Type B pancreatic cell (in vitro differentiated cells): ENCODE measurements at regions not wholly inside any gene's neighbourhood (a gene's known extent, or its start where the extent isn't known, plus 50 kb on each side); places are given as distances from the start of the nearest gene placed in this dataset.

Source experiments
- DNase-seq: peaks from one replicate; pipeline ENCODE4 v3.0.0; 2021; ENCODE audit warnings: mixed read lengths; ENCODE audit not compliant: unreplicated experiment; ENCODE audit errors: extremely low spot score
- H3K27ac Mint-ChIP-seq: 2 replicates; pipeline ENCODE4 v1.8.0; 2021; ENCODE audit warnings: mild to moderate bottlenecking, mixed read lengths
- H3K27me3 Mint-ChIP-seq: 2 replicates; pipeline ENCODE4 v1.8.0; 2021; ENCODE audit warnings: mixed read lengths
- H3K36me3 Mint-ChIP-seq: 2 replicates; pipeline ENCODE4 v1.8.0; 2021; ENCODE audit warnings: mixed read lengths
- H3K4me1 Mint-ChIP-seq: one replicate; pipeline ENCODE4 v1.8.0; 2021; ENCODE audit warnings: mixed read lengths; ENCODE audit not compliant: unreplicated experiment
- H3K4me3 Mint-ChIP-seq: 2 replicates; pipeline ENCODE4 v1.8.0; 2021; ENCODE audit warnings: mild to moderate bottlenecking, mixed read lengths
- H3K9me3 Mint-ChIP-seq: 2 replicates; pipeline ENCODE4 v1.8.0; 2021; ENCODE audit warnings: mixed read lengths
- TF ChIP-seq, protein P1 (sequence below): fragments of 200-600 bp; sonication (generic); conservative IDR thresholded peaks from 2 replicates; pipeline ENCODE4 v1.5.0; 2021; ENCODE audit warnings: antibody characterized with exemption, mild to moderate bottlenecking

DNA sequence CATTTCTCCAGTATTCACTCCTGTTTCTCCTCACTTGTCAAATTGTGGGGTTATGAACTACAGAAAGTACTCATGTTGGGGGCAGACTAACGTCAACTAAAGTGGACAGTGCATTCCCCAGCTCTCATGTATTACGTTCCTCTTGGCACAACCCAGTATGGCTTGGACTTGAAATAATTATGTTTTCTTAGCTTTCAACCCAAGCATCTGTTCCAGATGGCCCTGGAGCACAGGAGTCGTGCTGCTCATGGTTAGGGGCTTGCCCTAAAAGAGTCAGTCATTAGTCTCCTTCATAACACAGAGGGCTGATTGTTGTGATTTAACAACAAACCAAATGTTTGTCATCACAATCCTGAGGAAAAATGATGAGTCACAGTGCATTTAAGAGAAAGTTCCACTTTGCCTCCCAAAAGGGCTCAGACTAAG, 154.4 kb downstream of the RPAP3 start:
- no peak overlapping the region for H3K27ac Mint-ChIP-seq
- H3K9me3 Mint-ChIP-seq = peaks cover 22% of the 10 kb centered on the region
- no peak for DNase-seq
- TF ChIP-seq, protein P1, sequence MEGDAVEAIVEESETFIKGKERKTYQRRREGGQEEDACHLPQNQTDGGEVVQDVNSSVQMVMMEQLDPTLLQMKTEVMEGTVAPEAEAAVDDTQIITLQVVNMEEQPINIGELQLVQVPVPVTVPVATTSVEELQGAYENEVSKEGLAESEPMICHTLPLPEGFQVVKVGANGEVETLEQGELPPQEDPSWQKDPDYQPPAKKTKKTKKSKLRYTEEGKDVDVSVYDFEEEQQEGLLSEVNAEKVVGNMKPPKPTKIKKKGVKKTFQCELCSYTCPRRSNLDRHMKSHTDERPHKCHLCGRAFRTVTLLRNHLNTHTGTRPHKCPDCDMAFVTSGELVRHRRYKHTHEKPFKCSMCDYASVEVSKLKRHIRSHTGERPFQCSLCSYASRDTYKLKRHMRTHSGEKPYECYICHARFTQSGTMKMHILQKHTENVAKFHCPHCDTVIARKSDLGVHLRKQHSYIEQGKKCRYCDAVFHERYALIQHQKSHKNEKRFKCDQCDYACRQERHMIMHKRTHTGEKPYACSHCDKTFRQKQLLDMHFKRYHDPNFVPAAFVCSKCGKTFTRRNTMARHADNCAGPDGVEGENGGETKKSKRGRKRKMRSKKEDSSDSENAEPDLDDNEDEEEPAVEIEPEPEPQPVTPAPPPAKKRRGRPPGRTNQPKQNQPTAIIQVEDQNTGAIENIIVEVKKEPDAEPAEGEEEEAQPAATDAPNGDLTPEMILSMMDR = no peak
- H3K36me3 Mint-ChIP-seq = no peaks in the 10 kb centered on the region
- no peaks in the 10 kb centered on the region for H3K27me3 Mint-ChIP-seq
- H3K4me1 Mint-ChIP-seq = peaks cover 14% of the 10 kb centered on the region
- H3K4me3 Mint-ChIP-seq = no peak overlapping the region

DNA sequence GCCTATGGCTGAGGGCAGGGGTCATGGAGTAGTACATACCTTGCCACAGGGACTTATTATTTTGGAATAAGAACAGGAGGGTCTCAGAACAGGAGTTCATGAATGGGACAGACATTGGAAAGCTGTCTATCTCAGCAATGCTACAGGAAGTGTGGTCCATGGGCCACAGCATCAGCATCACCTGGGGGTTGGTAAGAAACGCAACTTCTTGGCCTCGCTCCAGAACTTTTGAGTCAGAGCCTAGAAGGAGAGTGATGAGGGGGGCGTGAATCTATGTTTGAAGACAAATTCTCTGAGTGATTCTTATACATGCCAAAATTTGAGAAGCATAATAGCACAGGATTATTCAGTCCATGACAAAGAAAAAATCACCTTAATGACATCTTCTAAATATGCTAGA, 156.6 kb downstream of the RPAP3 start:
- no peaks in the 10 kb centered on the region for H3K36me3 Mint-ChIP-seq
- no peaks in the 10 kb centered on the region for H3K27me3 Mint-ChIP-seq
- no peak overlapping the region for H3K4me3 Mint-ChIP-seq
- H3K27ac Mint-ChIP-seq = no peak overlapping the region
- peaks cover 11% of the 10 kb centered on the region for H3K9me3 Mint-ChIP-seq
- TF ChIP-seq, protein P1 = no peak
- H3K4me1 Mint-ChIP-seq = peaks cover 14% of the 10 kb centered on the region
- DNase-seq = no peak

DNA sequence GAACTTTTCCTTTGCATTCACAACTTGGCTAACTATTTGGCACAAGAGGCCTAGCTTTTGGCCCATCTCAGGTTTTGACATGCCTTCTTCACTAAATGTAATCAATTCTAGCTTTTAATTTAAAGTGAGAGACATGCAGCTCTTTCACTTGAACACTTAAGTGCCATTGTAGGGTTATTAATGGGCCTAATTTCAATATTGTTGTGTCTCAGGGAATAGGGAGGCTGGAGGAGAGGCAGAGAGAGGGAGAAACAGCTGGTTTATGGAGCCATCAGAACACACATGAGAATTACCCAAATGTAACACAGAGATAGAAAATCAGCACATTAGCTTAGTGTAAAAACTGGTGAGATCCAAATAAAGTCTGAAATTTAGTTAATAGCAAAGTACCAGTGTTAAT, 157.4 kb downstream of the RPAP3 start:
- Mint-ChIP-seq H3K4me3 (no peak overlapping the region), H3K4me1 (peaks cover 14% of the 10 kb centered on the region), H3K9me3 (peaks cover 6% of the 10 kb centered on the region), H3K27ac (no peak overlapping the region), H3K36me3 (no peaks in the 10 kb centered on the region), H3K27me3 (no peaks in the 10 kb centered on the region)
- no peak for DNase-seq
- TF ChIP-seq, protein P1 = no peak

DNA sequence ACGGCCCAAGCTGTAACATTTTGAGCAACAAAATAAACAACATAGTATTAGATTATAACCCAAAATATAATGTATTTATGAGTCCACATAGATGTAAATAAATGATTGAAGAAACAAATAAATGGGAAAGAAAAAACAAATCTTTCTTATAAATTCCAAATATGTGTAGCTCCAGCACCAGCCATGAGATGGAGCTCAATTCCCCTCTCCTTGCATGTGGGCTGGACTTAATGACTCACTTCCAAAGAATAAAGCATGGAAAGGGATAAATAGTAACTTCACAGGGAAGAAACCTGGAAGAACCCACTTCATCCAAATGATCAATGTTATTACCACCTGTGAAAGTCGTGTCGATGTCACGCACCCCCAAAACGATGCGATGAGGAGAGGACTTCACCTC, 158.8 kb downstream of the RPAP3 start:
- H3K4me3 Mint-ChIP-seq = no peak overlapping the region
- no peaks in the 10 kb centered on the region for H3K9me3 Mint-ChIP-seq
- H3K27ac Mint-ChIP-seq = no peak overlapping the region
- H3K27me3 Mint-ChIP-seq = peaks cover 2% of the 10 kb centered on the region
- TF ChIP-seq, protein P1 = peak; percentile 47
- peaks cover 14% of the 10 kb centered on the region for H3K4me1 Mint-ChIP-seq
- DNase-seq = no peak
- H3K36me3 Mint-ChIP-seq = no peaks in the 10 kb centered on the region

DNA sequence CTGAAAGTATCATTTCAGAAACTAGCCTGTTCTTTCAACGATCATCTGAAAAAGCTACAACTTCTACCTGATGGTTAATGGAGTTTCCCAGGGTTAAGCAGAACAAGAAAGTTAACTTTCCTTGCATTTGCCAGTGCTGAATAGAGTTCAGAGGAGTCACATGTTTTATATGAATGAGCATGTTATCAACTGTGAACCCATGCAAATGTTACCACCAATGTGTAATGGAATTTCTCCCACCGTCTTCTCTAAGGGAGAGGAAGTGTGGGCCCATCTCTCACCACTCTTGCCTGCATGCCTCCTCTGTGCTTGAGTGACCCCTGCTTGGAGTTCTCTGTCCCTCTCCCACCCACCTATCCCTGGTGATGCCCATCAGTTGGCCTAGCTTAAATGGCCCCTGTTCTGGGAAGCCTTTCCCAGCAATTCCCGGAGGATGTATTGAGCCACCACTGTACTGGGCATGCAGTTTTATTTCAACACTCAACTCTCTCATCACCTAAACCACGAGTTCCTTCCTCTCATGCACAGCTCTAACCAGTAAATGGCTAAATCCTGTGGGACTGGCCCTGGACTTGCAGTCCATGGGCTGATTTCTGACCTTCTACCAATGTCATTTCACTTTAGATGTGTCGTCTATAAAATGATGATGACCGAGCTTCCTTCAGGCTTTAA, 159.8 kb downstream of the RPAP3 start:
- Mint-ChIP-seq H3K36me3 (no peaks in the 10 kb centered on the region), H3K4me1 (peaks cover 10% of the 10 kb centered on the region), H3K4me3 (no peak overlapping the region), H3K27ac (no peak overlapping the region), H3K9me3 (no peaks in the 10 kb centered on the region), H3K27me3 (peaks cover 2% of the 10 kb centered on the region)
- TF ChIP-seq, protein P1 = no peak
- no peak for DNase-seq

DNA sequence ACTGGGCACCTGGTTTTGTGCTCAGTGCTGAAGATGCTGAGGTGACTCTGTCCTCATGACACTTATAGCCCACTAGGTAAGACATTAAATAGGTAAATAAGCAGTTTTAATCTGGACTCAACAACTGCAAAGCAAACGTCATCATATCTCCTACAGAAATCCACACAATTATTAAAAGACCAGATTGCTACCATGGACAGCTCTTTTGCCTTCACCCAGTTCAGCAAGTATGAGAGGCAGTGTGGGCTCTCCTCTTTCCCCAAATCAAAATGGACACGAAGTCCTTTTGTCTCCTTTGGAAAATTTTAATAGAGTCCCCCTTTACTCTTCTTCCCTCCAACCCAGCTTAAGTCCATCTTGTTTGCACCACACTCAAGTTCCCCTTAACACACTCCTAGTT, 171.1 kb downstream of the RPAP3 start:
- Mint-ChIP-seq H3K4me1 (no peaks in the 10 kb centered on the region), H3K4me3 (no peak overlapping the region), H3K36me3 (no peaks in the 10 kb centered on the region), H3K9me3 (peaks cover 6% of the 10 kb centered on the region), H3K27me3 (peaks cover 16% of the 10 kb centered on the region), H3K27ac (no peak overlapping the region)
- TF ChIP-seq, protein P1 = no peak
- DNase-seq = no peak
